Keratinocyte (primary cell): ENCODE measurements at regions not wholly inside any gene's neighbourhood (a gene's known extent, or its start where the extent isn't known, plus 50 kb on each side); places are given as distances from the start of the nearest gene placed in this dataset.

Experiments used
- DNase-seq: peaks from one replicate; pipeline ENCODE4 v3.0.0-alpha.2; 2011; ENCODE audit warnings: low read depth, missing footprints, low spot score
- FAIRE-seq: peaks from 2 replicates; lab custom pipeline; 2011; peaks lifted over from hg19 to GRCh38; lab: Jason Lieb, UNC
- H2AFZ ChIP-seq: 2 replicates; pipeline ENCODE4 v1.6.0; 2012; ENCODE audit warnings: low read length, control low read depth, inconsistent platforms; ENCODE audit not compliant: control insufficient read depth
- H3K27ac ChIP-seq: 2 replicates; pipeline ENCODE4 v1.5.1; 2011; ENCODE audit warnings: low read length; ENCODE audit not compliant: control insufficient read depth, insufficient read depth
- H3K27me3 ChIP-seq: 3 replicates; pipeline ENCODE4 v1.6.0; 2011; ENCODE audit warnings: low read length; ENCODE audit not compliant: control insufficient read depth, insufficient read depth; ENCODE audit errors: extremely low read depth
- H3K36me3 ChIP-seq, 2 experiments: 2 replicates in 1 of 2; 3 replicates in 1 of 2; pipeline ENCODE4 v1.5.1; 2011; ENCODE audit warnings: low read length in 2 of 2, mild to moderate bottlenecking in 1 of 2; ENCODE audit not compliant: control insufficient read depth in 2 of 2, insufficient read depth in 2 of 2; ENCODE audit errors: extremely low read depth in 1 of 2
- H3K4me1 ChIP-seq: 3 replicates; pipeline ENCODE4 v1.5.1; 2011; ENCODE audit warnings: low read length; ENCODE audit not compliant: control insufficient read depth, insufficient read depth; ENCODE audit errors: extremely low read depth
- H3K4me2 ChIP-seq: 3 replicates; pipeline ENCODE4 v1.6.0; 2011; ENCODE audit warnings: low read depth, low read length; ENCODE audit not compliant: control insufficient read depth, insufficient read depth; ENCODE audit errors: extremely low read depth
- H3K4me3 ChIP-seq, 3 experiments: fragments of 200-600 bp in 1 of 3; sonication (generic) in 1 of 3; 2 replicates in 2 of 3; 3 replicates in 1 of 3; pipeline ENCODE4 v1.5.1; 2011 to 2016; ENCODE audit warnings: low read length in 3 of 3, mild to moderate bottlenecking in 3 of 3, control low read depth in 2 of 3, inconsistent platforms in 1 of 3, low read depth in 1 of 3, mixed read lengths in 1 of 3, mixed run types in 1 of 3, moderate library complexity in 1 of 3; ENCODE audit not compliant: control insufficient read depth in 2 of 3, insufficient read depth in 2 of 3; ENCODE audit errors: extremely low read depth in 1 of 3
- H3K79me2 ChIP-seq: 2 replicates; pipeline ENCODE4 v1.6.0; 2012; ENCODE audit warnings: low read length; ENCODE audit not compliant: control insufficient read depth, insufficient read depth
- H3K9ac ChIP-seq: 3 replicates; pipeline ENCODE4 v1.6.0; 2011; ENCODE audit warnings: low read length; ENCODE audit not compliant: control insufficient read depth, insufficient read depth; ENCODE audit errors: extremely low read depth
- H3K9me1 ChIP-seq: 3 replicates; pipeline ENCODE4 v1.6.0; 2011; ENCODE audit warnings: low read length; ENCODE audit not compliant: control insufficient read depth, insufficient read depth; ENCODE audit errors: extremely low read depth
- H3K9me3 ChIP-seq: 2 replicates; pipeline ENCODE4 v1.5.1; 2012; ENCODE audit warnings: low read depth, low read length; ENCODE audit not compliant: control insufficient read depth
- H4K20me1 ChIP-seq: 3 replicates; pipeline ENCODE4 v1.6.0; 2011; ENCODE audit warnings: low read length; ENCODE audit not compliant: control insufficient read depth, insufficient read depth; ENCODE audit errors: extremely low read depth
- CTCF ChIP-seq, 3 experiments: IDR thresholded peaks in 1 of 3; conservative IDR thresholded peaks in 1 of 3; optimal IDR thresholded peaks in 1 of 3; 2 replicates in 2 of 3; 3 replicates in 1 of 3; pipeline versions ENCODE3 to v1.5.1; 2011; ENCODE audit warnings: low read length in 3 of 3, mild to moderate bottlenecking in 3 of 3, moderate library complexity in 2 of 3, control low read depth in 1 of 3, inconsistent platforms in 1 of 3; ENCODE audit not compliant: insufficient read depth in 2 of 3; ENCODE audit errors: extremely low read depth in 1 of 3
- EZH2 ChIP-seq: IDR thresholded peaks from one replicate; pipeline ENCODE4 v1.6.1; 2012; ENCODE audit warnings: inconsistent platforms, mild to moderate bottlenecking, low read length, moderate library complexity
- dilution Hi-C: fragments of 300-500 bp; cut with MboI; formaldehyde crosslinking; loops from one replicate; pipeline ENCODE4 v1.7.0; 2020; ENCODE audit warnings: low sequenced_read_pairs; ENCODE audit not compliant: extremely low pct_ligation_motif_present

GRCh38 chr2:96427917-96428316 is 77.2 kb downstream of the NEURL3 start:
- no peaks in the 10 kb centered on the region for H3K36me3 ChIP-seq
- no peak overlapping the region for H3K9ac ChIP-seq
- no peak overlapping the region for H3K4me3 ChIP-seq
- peak; percentile 91 for DNase-seq
- peak; percentile 97 for FAIRE-seq
- H3K27ac ChIP-seq = peak overlapping the region; percentile 49
- dilution Hi-C loops = no loop called here
- no peaks in the 10 kb centered on the region for H3K27me3 ChIP-seq
- H3K4me2 ChIP-seq = peak overlapping the region; percentile 20
- H3K4me1 ChIP-seq = peaks cover 18% of the 10 kb centered on the region
- TF ChIP-seq CTCF (optimal IDR thresholded peaks at IDR 0.05 in 1 of 3, IDR thresholded peaks at IDR 0.05 in 1 of 3, conservative IDR thresholded peaks at IDR 0.05 in 1 of 3; ENCODE audit: extremely low read depth in 1 of 3, insufficient read depth in 2 of 3, low read length in 3 of 3) = no peak
- TF ChIP-seq EZH2 = no peak
- H3K9me1 ChIP-seq = no peaks in the 10 kb centered on the region
- H3K9me3 ChIP-seq = peaks cover 4% of the 10 kb centered on the region
- no peak overlapping the region for H2AFZ ChIP-seq
- no peaks in the 10 kb centered on the region for H4K20me1 ChIP-seq
- H3K79me2 ChIP-seq = no peaks in the 10 kb centered on the region

- Histone ChIP-seq H3K79me2 (no peaks in the 10 kb centered on the region), H3K9ac (no peak overlapping the region), H3K27me3 (no peaks in the 10 kb centered on the region), H3K9me1 (no peaks in the 10 kb centered on the region), H2AFZ (no peak overlapping the region), H4K20me1 (no peaks in the 10 kb centered on the region), H3K27ac (no peak overlapping the region), H3K36me3 (no peaks in the 10 kb centered on the region), H3K4me2 (no peak overlapping the region), H3K9me3 (peaks cover 4% of the 10 kb centered on the region), H3K4me1 (peaks cover 18% of the 10 kb centered on the region), H3K4me3 (no peak overlapping the region)
- TF ChIP-seq CTCF (optimal IDR thresholded peaks at IDR 0.05 in 1 of 3, IDR thresholded peaks at IDR 0.05 in 1 of 3, conservative IDR thresholded peaks at IDR 0.05 in 1 of 3; ENCODE audit: extremely low read depth in 1 of 3, insufficient read depth in 2 of 3, low read length in 3 of 3) = no peak
- TF ChIP-seq EZH2 = no peak
- DNase-seq (no peak), FAIRE-seq (peak; percentile 66)
- dilution Hi-C loops = no loop called here
Measured at GRCh38 chr2:96427169-96427568, 78.0 kb downstream of the NEURL3 start.
